Astrocyte of the cerebellum (primary cell): ENCODE measurements at regions not wholly inside any gene's neighbourhood (a gene's known extent, or its start where the extent isn't known, plus 50 kb on each side); places are given as distances from the start of the nearest gene placed in this dataset.

Source experiments
- DNase-seq: peaks from one replicate; pipeline ENCODE4 v3.0.0-alpha.2; 2011; ENCODE audit warnings: low read depth
- H3K4me3 ChIP-seq: 2 replicates; pipeline ENCODE4 v1.5.1; 2011; ENCODE audit warnings: mild to moderate bottlenecking, low read depth, low read length, moderate library complexity
- in situ Hi-C: cut with HindIII; loops from 2 replicates; pipeline ENCODE4 v1.10.0; 2017; ENCODE audit warnings: low sequenced_read_pairs
- TF ChIP-seq, protein P1 (sequence below): IDR thresholded peaks from 2 replicates; pipeline ENCODE4 v1.5.1; 2012; ENCODE audit warnings: low read length, low read depth, moderate library complexity, mild to moderate bottlenecking; ENCODE audit errors: missing control alignments

DNA sequence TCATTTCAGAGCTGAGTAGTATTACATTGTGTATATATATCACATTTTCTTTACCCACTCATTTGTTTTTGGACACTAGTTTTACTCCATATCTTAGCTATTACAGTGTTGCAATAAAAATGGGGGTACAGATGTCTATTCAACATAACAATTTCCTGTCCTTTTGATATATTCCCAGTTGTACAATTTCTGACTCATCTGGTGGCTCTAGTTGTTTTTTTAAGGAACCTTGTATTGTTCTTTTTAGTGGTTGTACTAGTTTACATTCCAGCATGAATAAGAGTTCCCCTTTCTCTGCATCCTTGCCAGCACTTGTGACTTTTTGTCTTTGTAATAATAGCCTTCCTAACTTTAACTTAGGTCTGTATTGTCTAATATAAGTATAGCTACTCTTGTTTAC is 739.9 kb downstream of the XPNPEP1 start:
- peak; percentile 6 for DNase-seq
- TF ChIP-seq, protein P1, sequence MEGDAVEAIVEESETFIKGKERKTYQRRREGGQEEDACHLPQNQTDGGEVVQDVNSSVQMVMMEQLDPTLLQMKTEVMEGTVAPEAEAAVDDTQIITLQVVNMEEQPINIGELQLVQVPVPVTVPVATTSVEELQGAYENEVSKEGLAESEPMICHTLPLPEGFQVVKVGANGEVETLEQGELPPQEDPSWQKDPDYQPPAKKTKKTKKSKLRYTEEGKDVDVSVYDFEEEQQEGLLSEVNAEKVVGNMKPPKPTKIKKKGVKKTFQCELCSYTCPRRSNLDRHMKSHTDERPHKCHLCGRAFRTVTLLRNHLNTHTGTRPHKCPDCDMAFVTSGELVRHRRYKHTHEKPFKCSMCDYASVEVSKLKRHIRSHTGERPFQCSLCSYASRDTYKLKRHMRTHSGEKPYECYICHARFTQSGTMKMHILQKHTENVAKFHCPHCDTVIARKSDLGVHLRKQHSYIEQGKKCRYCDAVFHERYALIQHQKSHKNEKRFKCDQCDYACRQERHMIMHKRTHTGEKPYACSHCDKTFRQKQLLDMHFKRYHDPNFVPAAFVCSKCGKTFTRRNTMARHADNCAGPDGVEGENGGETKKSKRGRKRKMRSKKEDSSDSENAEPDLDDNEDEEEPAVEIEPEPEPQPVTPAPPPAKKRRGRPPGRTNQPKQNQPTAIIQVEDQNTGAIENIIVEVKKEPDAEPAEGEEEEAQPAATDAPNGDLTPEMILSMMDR = no peak
- no peak overlapping the region for H3K4me3 ChIP-seq
- in situ Hi-C loops = no loop called here

DNA sequence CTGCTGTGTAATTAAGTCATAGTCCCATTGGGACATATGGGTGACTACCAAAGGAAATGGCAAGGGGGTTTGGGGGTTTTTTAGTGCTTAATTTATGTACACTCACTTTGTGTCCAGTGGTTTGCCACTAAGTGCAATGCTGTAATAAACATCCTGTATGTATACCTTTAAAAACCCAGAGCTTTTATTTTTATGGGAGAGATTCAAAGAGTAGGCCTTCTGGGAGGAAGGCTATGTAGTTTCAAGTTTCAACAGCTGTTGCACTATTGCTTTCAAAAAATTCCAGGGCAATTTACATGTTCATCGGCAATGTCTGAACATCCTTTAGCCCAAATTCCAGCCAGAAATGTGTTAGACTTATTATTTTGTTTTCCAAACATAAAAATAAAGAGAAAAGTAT is 744.7 kb downstream of the XPNPEP1 start:
- no peak for DNase-seq
- no peak overlapping the region for H3K4me3 ChIP-seq
- in situ Hi-C loops = no loop called here
- TF ChIP-seq, protein P1 = no peak

DNA sequence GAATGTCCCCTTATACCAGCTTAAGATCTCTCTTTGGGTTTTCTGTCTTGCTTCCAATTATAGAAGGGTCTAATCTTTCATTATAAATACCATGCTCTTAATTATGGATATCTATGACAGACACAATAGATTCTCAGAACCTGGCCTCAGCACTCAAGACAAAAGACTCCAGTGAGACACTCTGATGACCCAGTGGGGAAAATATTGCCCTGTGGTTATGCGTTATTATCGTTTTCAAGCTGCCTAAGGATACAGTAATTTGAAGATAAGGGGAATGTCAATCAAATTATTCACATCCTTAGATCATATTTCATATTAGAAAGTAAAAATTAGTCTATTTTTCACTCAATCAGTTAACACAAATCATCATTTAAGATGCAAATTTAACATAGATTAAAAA is 748.8 kb downstream of the XPNPEP1 start:
- DNase-seq = no peak
- TF ChIP-seq, protein P1 = no peak
- in situ Hi-C loops = no loop called here
- no peak overlapping the region for H3K4me3 ChIP-seq

- TF ChIP-seq, protein P1 = no peak
- DNase-seq = no peak
- in situ Hi-C loops = no loop called here
- no peak overlapping the region for H3K4me3 ChIP-seq
These were observed 749.4 kb downstream of the XPNPEP1 start for GRCh38 chr10:109173937-109174336.

GRCh38 chr10:109173121-109173520 is 750.2 kb downstream of the XPNPEP1 start:
- no peak for DNase-seq
- H3K4me3 ChIP-seq = no peak overlapping the region
- TF ChIP-seq, protein P1 = no peak
- in situ Hi-C loops = no loop called here

GRCh38 chr10:109166935-109167334 is 756.4 kb downstream of the XPNPEP1 start:
- in situ Hi-C loops = no loop called here
- TF ChIP-seq, protein P1 = no peak
- H3K4me3 ChIP-seq = no peak overlapping the region
- DNase-seq = no peak

DNA sequence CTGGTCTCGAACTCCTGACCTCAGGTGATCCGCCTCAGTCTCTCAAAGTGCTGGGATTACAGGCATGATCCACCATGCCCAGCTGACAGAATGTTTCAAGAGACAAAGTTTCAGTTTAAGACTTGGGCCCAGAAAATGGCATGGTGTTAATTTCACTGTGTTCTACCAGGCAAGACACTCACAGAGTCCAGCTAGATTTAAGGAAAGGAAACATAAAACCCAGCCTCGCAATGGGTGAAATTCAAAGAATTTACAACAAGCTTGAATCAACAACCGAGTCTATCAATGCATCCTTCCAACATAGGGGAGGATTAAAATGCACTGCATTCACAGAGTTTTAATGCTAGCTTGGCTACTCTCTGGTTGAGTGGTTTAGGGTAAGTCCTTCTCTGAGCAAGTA is 764.0 kb downstream of the XPNPEP1 start:
- no peak overlapping the region for H3K4me3 ChIP-seq
- TF ChIP-seq, protein P1 = no peak
- in situ Hi-C loops = no loop called here
- DNase-seq = no peak
